NB4 (cell line): ENCODE measurements at regions not wholly inside any gene's neighbourhood (a gene's known extent, or its start where the extent isn't known, plus 50 kb on each side); places are given as distances from the start of the nearest gene placed in this dataset.

Experiments used
- CTCF ChIP-seq: IDR thresholded peaks from one replicate; pipeline ENCODE4 v1.5.1; 2012; ENCODE audit warnings: low read depth, low read length
- MYC ChIP-seq: IDR thresholded peaks from 2 replicates; pipeline ENCODE4 v1.6.1; 2011; ENCODE audit warnings: low read depth, low read length
- POLR2A ChIP-seq: IDR thresholded peaks from 2 replicates; pipeline ENCODE4 v1.6.1; 2011; ENCODE audit warnings: mild to moderate bottlenecking; ENCODE audit not compliant: insufficient read length; ENCODE audit errors: extremely low read depth

GRCh38 chr1:79472067-79472656 is 465.6 kb upstream of the ADGRL4 start:
- no peak for TF ChIP-seq CTCF
- TF ChIP-seq POLR2A: no peak
- TF ChIP-seq MYC: no peak
